Neural cell (in vitro differentiated cells): ENCODE measurements at regions not wholly inside any gene's neighbourhood (a gene's known extent, or its start where the extent isn't known, plus 50 kb on each side); places are given as distances from the start of the nearest gene placed in this dataset.

ENCODE experiments used
- EP300 ChIP-seq: fragments of 450-650 bp; conservative IDR thresholded peaks from 2 replicates; pipeline ENCODE4 v1.6.1; 2014; ENCODE audit warnings: antibody characterized with exemption, mild to moderate bottlenecking, moderate library complexity; ENCODE audit not compliant: poor library complexity, severe bottlenecking
- EZH2 ChIP-seq: fragments of 200-600, 300-800 bp; shearing (Covaris generic), sonication (generic); IDR thresholded peaks from 2 replicates; pipeline ENCODE4 v1.6.1; 2014; ENCODE audit warnings: antibody characterized with exemption, low read length, borderline replicate concordance, mild to moderate bottlenecking; ENCODE audit not compliant: insufficient read depth, poor library complexity, severe bottlenecking
- POLR2AphosphoS5 ChIP-seq: IDR thresholded peaks from 2 replicates; pipeline ENCODE4 v1.6.1; 2012
- RAD21 ChIP-seq: fragments of 450-650 bp; conservative IDR thresholded peaks from 2 replicates; pipeline ENCODE4 v1.6.1; 2014; ENCODE audit warnings: antibody characterized with exemption, mild to moderate bottlenecking, moderate library complexity
- TAF1 ChIP-seq: IDR thresholded peaks from 2 replicates; pipeline ENCODE4 v1.6.1; 2012; ENCODE audit warnings: low read depth
- TF ChIP-seq, protein P1 (sequence below): fragments of 450-650 bp; IDR thresholded peaks from 2 replicates; pipeline ENCODE4 v1.5.1; 2014; ENCODE audit warnings: antibody characterized with exemption, mild to moderate bottlenecking, moderate library complexity; ENCODE audit not compliant: poor library complexity, severe bottlenecking
- TF ChIP-seq, protein P2 (sequence below): IDR thresholded peaks from 2 replicates; pipeline ENCODE4 v1.6.1; 2012; ENCODE audit warnings: borderline replicate concordance

DNA sequence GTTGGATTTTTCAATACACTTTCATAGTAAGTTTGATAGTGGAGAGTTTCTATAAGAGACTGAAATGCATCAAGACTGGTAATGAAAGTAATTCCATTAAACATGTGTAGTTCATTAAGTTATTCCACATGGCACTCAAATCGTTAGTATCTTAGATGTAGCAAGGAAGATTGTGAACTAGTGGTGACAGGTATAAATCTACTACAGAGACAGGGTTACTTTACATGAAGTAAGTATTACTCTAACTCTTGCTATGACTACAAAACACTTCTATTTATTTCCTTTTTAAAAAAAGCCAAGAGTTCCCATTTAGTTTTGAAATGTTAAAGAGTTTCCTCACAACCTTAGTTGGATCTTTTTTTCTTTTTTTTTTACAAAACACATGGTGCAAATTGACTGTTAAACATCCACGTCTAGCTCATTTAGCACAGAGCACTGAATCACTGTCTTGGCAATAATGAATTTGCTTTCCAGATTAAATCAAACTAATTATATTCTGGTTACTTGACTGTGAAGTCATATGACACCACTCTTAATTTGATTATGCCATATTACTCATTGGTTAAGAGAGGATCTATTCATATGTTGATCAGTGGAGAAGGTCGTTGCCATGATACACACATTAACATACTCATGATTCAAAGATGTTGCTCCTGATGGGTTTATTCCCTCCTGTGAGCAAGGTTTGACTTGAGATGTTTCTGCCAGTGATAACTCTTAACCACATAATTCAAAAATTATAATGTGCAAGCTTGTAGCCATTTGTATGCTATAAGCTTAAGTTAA, 644.8 kb downstream of the EFNA5 start:
- TF ChIP-seq EZH2 (no peak), EP300 (no peak), POLR2AphosphoS5 (no peak), TAF1 (no peak), RAD21 (no peak)
- TF ChIP-seq, protein P1, sequence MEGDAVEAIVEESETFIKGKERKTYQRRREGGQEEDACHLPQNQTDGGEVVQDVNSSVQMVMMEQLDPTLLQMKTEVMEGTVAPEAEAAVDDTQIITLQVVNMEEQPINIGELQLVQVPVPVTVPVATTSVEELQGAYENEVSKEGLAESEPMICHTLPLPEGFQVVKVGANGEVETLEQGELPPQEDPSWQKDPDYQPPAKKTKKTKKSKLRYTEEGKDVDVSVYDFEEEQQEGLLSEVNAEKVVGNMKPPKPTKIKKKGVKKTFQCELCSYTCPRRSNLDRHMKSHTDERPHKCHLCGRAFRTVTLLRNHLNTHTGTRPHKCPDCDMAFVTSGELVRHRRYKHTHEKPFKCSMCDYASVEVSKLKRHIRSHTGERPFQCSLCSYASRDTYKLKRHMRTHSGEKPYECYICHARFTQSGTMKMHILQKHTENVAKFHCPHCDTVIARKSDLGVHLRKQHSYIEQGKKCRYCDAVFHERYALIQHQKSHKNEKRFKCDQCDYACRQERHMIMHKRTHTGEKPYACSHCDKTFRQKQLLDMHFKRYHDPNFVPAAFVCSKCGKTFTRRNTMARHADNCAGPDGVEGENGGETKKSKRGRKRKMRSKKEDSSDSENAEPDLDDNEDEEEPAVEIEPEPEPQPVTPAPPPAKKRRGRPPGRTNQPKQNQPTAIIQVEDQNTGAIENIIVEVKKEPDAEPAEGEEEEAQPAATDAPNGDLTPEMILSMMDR: no peak
- TF ChIP-seq, protein P2, sequence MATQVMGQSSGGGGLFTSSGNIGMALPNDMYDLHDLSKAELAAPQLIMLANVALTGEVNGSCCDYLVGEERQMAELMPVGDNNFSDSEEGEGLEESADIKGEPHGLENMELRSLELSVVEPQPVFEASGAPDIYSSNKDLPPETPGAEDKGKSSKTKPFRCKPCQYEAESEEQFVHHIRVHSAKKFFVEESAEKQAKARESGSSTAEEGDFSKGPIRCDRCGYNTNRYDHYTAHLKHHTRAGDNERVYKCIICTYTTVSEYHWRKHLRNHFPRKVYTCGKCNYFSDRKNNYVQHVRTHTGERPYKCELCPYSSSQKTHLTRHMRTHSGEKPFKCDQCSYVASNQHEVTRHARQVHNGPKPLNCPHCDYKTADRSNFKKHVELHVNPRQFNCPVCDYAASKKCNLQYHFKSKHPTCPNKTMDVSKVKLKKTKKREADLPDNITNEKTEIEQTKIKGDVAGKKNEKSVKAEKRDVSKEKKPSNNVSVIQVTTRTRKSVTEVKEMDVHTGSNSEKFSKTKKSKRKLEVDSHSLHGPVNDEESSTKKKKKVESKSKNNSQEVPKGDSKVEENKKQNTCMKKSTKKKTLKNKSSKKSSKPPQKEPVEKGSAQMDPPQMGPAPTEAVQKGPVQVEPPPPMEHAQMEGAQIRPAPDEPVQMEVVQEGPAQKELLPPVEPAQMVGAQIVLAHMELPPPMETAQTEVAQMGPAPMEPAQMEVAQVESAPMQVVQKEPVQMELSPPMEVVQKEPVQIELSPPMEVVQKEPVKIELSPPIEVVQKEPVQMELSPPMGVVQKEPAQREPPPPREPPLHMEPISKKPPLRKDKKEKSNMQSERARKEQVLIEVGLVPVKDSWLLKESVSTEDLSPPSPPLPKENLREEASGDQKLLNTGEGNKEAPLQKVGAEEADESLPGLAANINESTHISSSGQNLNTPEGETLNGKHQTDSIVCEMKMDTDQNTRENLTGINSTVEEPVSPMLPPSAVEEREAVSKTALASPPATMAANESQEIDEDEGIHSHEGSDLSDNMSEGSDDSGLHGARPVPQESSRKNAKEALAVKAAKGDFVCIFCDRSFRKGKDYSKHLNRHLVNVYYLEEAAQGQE: no peak
